SK-N-SH treated with all-trans-retinoic acid at 6 μM for 48 hours (cell line): ENCODE measurements at regions not wholly inside any gene's neighbourhood (a gene's known extent, or its start where the extent isn't known, plus 50 kb on each side); places are given as distances from the start of the nearest gene placed in this dataset.
"Not testable (repeated sequence)": the region's sequence is repeated elsewhere in the genome, so short reads cannot be mapped to it uniquely, and the experiment has no call there.

Experiments
- ATAC-seq: fragments of 200-7000 bp; cut with Tn5 transposase; 3 replicates; pipeline ENCODE4 v1.9.1; 2020; ENCODE audit warnings: mild to moderate bottlenecking, moderate library complexity
- ARNTL ChIP-seq: fragments of 450-650 bp; formaldehyde crosslinking; IDR thresholded peaks from 2 replicates; pipeline ENCODE4 v1.5.0; 2020; ENCODE audit warnings: low read depth, mild to moderate bottlenecking, moderate library complexity, borderline replicate concordance
- CSDC2 ChIP-seq: fragments of 250-450 bp; sonication (Bioruptor Pico); IDR thresholded peaks from 2 replicates; pipeline ENCODE4 v1.5.0; 2020; ENCODE audit warnings: mild to moderate bottlenecking, moderate library complexity
- ESRRG ChIP-seq: fragments of 250-450 bp; sonication (Bioruptor Pico); IDR thresholded peaks from 2 replicates; pipeline ENCODE4 v1.6.1; 2021; ENCODE audit warnings: mild to moderate bottlenecking
- GLIS3 ChIP-seq: fragments of 250-450 bp; sonication (Bioruptor Pico); IDR thresholded peaks from 2 replicates; pipeline ENCODE4 v1.5.0; 2020; ENCODE audit warnings: mild to moderate bottlenecking, moderate library complexity
- ISL1 ChIP-seq: fragments of 250-450 bp; sonication (Bioruptor Pico); IDR thresholded peaks from 2 replicates; pipeline ENCODE4 v2.1.2; 2022; ENCODE audit warnings: mild to moderate bottlenecking, moderate library complexity
- OSR1 ChIP-seq: fragments of 250-450 bp; sonication (Bioruptor Pico); IDR thresholded peaks from 2 replicates; pipeline ENCODE4 v1.8.0; 2022; ENCODE audit warnings: moderate library complexity, mild to moderate bottlenecking, inconsistent platforms
- PPARA ChIP-seq: fragments of 250-450 bp; sonication (Bioruptor Pico); IDR thresholded peaks from 2 replicates; pipeline ENCODE4 v1.5.0; 2020; ENCODE audit warnings: mild to moderate bottlenecking, borderline replicate concordance
- RARB ChIP-seq: fragments of 250-450 bp; sonication (Bioruptor Pico); IDR thresholded peaks from 2 replicates; pipeline ENCODE4 v1.8.0; 2021; ENCODE audit warnings: mild to moderate bottlenecking, moderate library complexity
- SNAI2 ChIP-seq: fragments of 250-450 bp; sonication (Bioruptor Pico); IDR thresholded peaks from 2 replicates; pipeline ENCODE4 v1.5.0; 2020; ENCODE audit warnings: mild to moderate bottlenecking, moderate library complexity
- TCF4 ChIP-seq: fragments of 250-450 bp; sonication (Bioruptor Pico); IDR thresholded peaks from 2 replicates; pipeline ENCODE4 v1.8.0; 2021; ENCODE audit warnings: mild to moderate bottlenecking, moderate library complexity, borderline replicate concordance
- ZC3H10 ChIP-seq: fragments of 250-450 bp; sonication (Bioruptor Pico); IDR thresholded peaks from 2 replicates; pipeline ENCODE4 v1.5.1; 2021; ENCODE audit warnings: mild to moderate bottlenecking, moderate library complexity
- ZFP3 ChIP-seq: fragments of 250-450 bp; sonication (Bioruptor Pico); IDR thresholded peaks from 2 replicates; pipeline ENCODE4 v1.5.0; 2020; ENCODE audit warnings: mild to moderate bottlenecking, moderate library complexity
- ZFP30 ChIP-seq: fragments of 450-650 bp; formaldehyde crosslinking; IDR thresholded peaks from 2 replicates; pipeline ENCODE4 v1.5.0; 2022; ENCODE audit warnings: mild to moderate bottlenecking, moderate library complexity
- ZNF565 ChIP-seq: fragments of 450-650 bp; formaldehyde crosslinking; conservative IDR thresholded peaks from 2 replicates; pipeline ENCODE4 v1.5.0; 2020; ENCODE audit warnings: low read depth, mild to moderate bottlenecking, moderate library complexity
- ZNF70 ChIP-seq: fragments of 450-650 bp; formaldehyde crosslinking; IDR thresholded peaks from 2 replicates; pipeline ENCODE4 v1.5.0; 2020; ENCODE audit warnings: mild to moderate bottlenecking, moderate library complexity
- ZNF8 ChIP-seq: fragments of 450-650 bp; formaldehyde crosslinking; IDR thresholded peaks from 2 replicates; pipeline ENCODE4 v1.5.0; 2020; ENCODE audit warnings: mild to moderate bottlenecking, moderate library complexity
- TF ChIP-seq, protein P1 (sequence below): fragments of 250-450 bp; sonication (Bioruptor Pico); IDR thresholded peaks from 2 replicates; pipeline ENCODE4 v1.8.0; 2020; ENCODE audit warnings: mild to moderate bottlenecking, moderate library complexity, borderline replicate concordance
- TF ChIP-seq, protein P2 (sequence below): fragments of 250-450 bp; sonication (Bioruptor Pico); IDR thresholded peaks from 2 replicates; pipeline ENCODE4 v1.5.1; 2020; ENCODE audit warnings: low read depth, mild to moderate bottlenecking, moderate library complexity
- TF ChIP-seq, protein P3 (sequence below): fragments of 250-450 bp; sonication (Bioruptor Pico); IDR thresholded peaks from 2 replicates; pipeline ENCODE4 v1.5.1; 2021; ENCODE audit warnings: mild to moderate bottlenecking, moderate library complexity
- TF ChIP-seq, protein P4 (sequence below): fragments of 250-450 bp; sonication (Bioruptor Pico); IDR thresholded peaks from 2 replicates; pipeline ENCODE4 v1.8.0; 2021; ENCODE audit warnings: low read depth, mild to moderate bottlenecking, moderate library complexity, borderline replicate concordance

DNA sequence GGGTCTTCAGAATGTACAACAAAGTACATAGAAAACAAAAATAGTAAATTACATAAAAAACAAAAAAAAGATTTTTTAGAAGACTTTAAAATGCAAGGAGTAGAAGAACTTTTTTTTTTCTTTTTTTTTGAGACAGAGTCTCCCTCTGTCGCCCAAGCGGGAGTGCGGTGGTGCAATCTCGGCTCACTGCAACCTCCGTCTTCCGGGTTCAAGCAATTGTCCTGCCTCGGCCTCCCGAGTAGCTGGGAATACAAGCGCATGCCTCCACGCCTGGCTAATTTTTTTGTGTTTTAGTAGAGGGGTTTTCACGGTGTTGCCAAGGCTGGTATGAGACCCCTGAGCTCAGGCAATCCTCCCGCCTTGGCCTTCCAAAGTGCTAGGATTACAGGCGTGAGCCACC is 104.5 kb upstream of the ZC3H15 start:
- no peak for ATAC-seq
- TF ChIP-seq SNAI2 (CRISPR knock-in tag) (no peak), GLIS3 (CRISPR knock-in tag) (no peak), CSDC2 (CRISPR knock-in tag) (no peak), TCF4 (CRISPR knock-in tag) (no peak)
- TF ChIP-seq, protein P1, sequence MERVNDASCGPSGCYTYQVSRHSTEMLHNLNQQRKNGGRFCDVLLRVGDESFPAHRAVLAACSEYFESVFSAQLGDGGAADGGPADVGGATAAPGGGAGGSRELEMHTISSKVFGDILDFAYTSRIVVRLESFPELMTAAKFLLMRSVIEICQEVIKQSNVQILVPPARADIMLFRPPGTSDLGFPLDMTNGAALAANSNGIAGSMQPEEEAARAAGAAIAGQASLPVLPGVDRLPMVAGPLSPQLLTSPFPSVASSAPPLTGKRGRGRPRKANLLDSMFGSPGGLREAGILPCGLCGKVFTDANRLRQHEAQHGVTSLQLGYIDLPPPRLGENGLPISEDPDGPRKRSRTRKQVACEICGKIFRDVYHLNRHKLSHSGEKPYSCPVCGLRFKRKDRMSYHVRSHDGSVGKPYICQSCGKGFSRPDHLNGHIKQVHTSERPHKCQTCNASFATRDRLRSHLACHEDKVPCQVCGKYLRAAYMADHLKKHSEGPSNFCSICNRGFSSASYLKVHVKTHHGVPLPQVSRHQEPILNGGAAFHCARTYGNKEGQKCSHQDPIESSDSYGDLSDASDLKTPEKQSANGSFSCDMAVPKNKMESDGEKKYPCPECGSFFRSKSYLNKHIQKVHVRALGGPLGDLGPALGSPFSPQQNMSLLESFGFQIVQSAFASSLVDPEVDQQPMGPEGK (CRISPR knock-in tag) = no peak
- TF ChIP-seq, protein P2, sequence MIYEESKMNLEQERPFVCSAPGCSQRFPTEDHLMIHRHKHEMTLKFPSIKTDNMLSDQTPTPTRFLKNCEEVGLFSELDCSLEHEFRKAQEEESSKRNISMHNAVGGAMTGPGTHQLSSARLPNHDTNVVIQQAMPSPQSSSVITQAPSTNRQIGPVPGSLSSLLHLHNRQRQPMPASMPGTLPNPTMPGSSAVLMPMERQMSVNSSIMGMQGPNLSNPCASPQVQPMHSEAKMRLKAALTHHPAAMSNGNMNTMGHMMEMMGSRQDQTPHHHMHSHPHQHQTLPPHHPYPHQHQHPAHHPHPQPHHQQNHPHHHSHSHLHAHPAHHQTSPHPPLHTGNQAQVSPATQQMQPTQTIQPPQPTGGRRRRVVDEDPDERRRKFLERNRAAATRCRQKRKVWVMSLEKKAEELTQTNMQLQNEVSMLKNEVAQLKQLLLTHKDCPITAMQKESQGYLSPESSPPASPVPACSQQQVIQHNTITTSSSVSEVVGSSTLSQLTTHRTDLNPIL = no peak
- TF ChIP-seq, all 23 proteins: peak for 0

DNA sequence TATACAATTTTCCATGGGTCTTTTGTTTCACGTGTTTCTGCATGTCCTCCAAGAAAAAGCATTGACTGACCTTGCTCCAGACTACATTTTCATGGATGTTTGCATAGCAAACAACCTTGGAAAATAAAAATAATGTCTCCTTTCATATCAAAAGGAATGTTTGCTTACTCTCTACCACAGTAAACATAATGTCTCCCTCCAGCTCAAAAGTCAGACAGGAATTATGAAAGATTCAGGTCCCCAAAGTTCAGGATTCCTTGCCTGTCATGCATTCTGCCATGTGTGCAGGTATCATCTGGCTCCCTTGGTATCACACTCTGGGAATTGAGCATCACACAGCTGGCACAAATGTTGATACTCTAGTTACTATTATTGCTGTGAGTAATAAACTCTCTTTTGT is 103.1 kb upstream of the ZC3H15 start:
- no peak for TF ChIP-seq CSDC2 (CRISPR knock-in tag)
- TF ChIP-seq, protein P2 = no peak
- TF ChIP-seq ISL1 (CRISPR knock-in tag) = no peak
- TF ChIP-seq GLIS3 (CRISPR knock-in tag) = no peak
- no peak for TF ChIP-seq ZNF70 (CRISPR knock-in tag)
- no peak for ATAC-seq

DNA sequence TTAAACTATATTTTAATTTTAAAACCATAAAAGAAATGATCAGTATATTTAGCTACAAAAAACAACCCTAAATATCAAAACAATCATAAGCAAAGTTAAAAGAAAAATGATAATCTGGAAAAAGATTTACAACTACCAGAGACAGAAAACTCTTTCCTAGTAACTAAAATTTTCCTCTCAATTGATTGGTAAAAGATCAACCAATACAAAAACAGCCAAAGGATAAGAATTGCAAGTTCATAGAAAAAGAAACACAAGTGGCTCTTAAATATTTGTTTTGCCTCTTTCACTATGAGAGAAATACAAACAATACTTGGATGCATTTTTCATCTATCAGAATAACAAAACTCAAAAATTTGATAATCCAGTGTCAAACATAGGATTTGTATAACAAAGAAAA is 101.8 kb upstream of the ZC3H15 start:
- ATAC-seq = no peak
- TF ChIP-seq SNAI2 (CRISPR knock-in tag) (no peak), ZFP30 (no peak), ZNF8 (CRISPR knock-in tag) (no peak), ESRRG (CRISPR knock-in tag) (no peak), OSR1 (CRISPR knock-in tag) (no peak), ZNF565 (CRISPR knock-in tag) (no peak), ISL1 (CRISPR knock-in tag) (no peak), ZC3H10 (CRISPR knock-in tag) (no peak)
- TF ChIP-seq, protein P3, sequence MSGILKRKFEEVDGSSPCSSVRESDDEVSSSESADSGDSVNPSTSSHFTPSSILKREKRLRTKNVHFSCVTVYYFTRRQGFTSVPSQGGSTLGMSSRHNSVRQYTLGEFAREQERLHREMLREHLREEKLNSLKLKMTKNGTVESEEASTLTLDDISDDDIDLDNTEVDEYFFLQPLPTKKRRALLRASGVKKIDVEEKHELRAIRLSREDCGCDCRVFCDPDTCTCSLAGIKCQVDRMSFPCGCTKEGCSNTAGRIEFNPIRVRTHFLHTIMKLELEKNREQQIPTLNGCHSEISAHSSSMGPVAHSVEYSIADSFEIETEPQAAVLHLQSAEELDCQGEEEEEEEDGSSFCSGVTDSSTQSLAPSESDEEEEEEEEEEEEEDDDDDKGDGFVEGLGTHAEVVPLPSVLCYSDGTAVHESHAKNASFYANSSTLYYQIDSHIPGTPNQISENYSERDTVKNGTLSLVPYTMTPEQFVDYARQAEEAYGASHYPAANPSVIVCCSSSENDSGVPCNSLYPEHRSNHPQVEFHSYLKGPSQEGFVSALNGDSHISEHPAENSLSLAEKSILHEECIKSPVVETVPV (CRISPR knock-in tag) = no peak

DNA sequence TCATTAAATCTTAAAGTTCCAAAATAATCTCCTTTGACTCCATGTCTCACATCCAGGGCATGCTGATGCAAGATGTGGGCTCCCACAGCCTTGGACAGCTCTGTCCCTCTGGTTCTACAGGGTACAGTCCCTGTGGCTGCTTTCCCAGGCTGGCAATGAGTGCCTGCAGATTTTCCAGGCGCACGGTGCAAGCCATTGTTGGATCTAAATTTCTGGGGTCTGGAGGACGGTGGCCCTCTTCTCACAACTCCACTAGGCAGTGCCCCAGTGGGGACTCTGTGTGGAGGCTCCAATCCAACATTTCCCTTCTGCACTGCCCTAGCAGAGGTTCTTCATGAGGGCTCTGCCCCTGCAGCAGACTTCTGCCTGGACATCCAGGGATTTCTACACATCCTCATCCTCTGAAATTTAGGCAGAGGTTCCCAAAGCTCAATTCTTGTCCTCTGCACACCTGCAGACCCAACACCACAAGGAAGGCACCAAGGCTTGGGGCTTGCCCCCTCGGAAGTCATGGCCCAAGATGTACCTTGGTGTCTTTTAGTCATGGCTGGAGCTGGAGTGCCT is 100.3 kb upstream of the ZC3H15 start:
- not testable (repeated sequence) for ATAC-seq

DNA sequence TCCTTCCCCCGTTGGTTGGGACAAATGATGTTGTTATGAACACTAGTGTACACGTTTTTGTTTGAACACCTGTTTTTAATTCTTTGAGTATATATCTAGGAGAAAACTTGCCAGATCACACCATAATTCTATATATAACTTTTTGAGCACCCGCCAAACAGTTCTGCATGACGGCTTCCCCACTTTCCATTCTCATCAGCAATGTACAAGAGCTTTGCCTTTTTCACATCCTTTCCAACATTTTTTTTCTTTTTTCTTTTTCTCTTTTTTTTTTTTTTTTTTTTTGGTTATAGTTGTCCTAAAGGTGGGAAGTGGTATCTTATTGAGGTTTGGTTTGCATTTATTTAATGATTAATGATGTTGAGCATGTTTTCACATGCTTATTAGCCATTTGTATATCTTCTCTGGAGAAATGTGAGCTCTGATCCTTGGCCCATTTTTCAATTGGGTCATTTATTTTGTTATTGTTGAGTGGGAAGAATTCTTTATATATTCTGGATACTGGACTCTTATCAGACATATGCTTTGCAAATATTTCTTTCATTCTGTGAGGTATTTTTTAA is 86.9 kb upstream of the ZC3H15 start:
- no peak for ATAC-seq
- no peak for TF ChIP-seq ZFP3 (CRISPR knock-in tag)
- no peak for TF ChIP-seq ARNTL (CRISPR knock-in tag)

DNA sequence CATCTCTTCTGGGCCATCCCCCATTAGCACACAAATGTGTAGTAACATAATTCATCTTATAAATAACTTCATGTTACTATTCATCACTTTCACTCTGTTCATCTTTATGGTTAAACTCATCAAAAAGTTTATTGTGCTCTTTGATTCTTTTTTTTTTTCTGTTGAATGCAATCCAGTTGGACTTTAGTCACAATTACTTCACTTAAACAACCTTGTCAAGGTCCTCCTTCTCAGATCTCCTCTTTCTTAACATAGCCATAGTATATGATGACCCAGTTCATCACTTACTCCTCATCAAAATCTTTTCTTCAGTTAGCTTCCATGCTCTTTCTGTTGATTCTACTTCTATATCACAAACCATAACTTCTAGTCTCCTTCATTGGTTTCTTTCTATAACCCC is 80.2 kb upstream of the ZC3H15 start:
- ATAC-seq = no peak
- TF ChIP-seq CSDC2 (CRISPR knock-in tag) (no peak), PPARA (no peak), ZNF8 (CRISPR knock-in tag) (no peak), ZNF70 (CRISPR knock-in tag) (no peak), SNAI2 (CRISPR knock-in tag) (no peak), RARB (CRISPR knock-in tag) (no peak), GLIS3 (CRISPR knock-in tag) (no peak), ZFP3 (CRISPR knock-in tag) (no peak)
- TF ChIP-seq, protein P2 = no peak
- TF ChIP-seq, protein P4, sequence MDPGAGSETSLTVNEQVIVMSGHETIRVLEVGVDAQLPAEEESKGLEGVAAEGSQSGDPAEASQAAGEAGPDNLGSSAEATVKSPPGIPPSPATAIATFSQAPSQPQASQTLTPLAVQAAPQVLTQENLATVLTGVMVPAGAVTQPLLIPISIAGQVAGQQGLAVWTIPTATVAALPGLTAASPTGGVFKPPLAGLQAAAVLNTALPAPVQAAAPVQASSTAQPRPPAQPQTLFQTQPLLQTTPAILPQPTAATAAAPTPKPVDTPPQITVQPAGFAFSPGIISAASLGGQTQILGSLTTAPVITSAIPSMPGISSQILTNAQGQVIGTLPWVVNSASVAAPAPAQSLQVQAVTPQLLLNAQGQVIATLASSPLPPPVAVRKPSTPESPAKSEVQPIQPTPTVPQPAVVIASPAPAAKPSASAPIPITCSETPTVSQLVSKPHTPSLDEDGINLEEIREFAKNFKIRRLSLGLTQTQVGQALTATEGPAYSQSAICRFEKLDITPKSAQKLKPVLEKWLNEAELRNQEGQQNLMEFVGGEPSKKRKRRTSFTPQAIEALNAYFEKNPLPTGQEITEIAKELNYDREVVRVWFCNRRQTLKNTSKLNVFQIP (CRISPR knock-in tag) = no peak
- TF ChIP-seq, protein P1 (CRISPR knock-in tag) = no peak
